ENCODE measurements at regions not wholly inside any gene's neighbourhood (a gene's known extent, or its start where the extent isn't known, plus 50 kb on each side); places are given as distances from the start of the nearest gene placed in this dataset.

DNA sequence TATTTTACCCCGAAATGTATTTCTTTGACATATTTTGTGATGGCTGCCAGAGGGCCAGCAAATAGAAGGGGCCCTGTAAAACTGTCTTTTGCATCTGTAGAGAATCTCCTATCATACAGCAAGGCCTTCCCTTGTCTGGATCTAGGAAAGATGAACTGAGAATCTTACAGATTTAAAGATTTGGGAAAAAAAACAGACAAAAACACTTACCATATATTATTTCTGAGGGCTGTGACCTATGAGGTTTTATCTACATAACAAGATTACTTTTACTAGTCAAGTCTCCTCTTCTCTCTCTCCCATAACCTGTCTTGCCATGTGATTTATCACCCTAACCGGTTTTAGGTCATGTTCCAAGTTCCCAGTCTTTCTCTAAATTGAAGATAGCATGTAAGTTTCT, 599.2 kb upstream of the CDH6 start:
- H3K4me1 ChIP-seq = no peaks in the 10 kb centered on the region
- no peaks in the 10 kb centered on the region for H3K9me3 ChIP-seq
- H3K36me3 ChIP-seq = no peaks in the 10 kb centered on the region
- H3K27ac ChIP-seq = no peak overlapping the region
- no peak overlapping the region for H3K4me3 ChIP-seq
- no peaks in the 10 kb centered on the region for H3K27me3 ChIP-seq
- TF ChIP-seq, protein P1, sequence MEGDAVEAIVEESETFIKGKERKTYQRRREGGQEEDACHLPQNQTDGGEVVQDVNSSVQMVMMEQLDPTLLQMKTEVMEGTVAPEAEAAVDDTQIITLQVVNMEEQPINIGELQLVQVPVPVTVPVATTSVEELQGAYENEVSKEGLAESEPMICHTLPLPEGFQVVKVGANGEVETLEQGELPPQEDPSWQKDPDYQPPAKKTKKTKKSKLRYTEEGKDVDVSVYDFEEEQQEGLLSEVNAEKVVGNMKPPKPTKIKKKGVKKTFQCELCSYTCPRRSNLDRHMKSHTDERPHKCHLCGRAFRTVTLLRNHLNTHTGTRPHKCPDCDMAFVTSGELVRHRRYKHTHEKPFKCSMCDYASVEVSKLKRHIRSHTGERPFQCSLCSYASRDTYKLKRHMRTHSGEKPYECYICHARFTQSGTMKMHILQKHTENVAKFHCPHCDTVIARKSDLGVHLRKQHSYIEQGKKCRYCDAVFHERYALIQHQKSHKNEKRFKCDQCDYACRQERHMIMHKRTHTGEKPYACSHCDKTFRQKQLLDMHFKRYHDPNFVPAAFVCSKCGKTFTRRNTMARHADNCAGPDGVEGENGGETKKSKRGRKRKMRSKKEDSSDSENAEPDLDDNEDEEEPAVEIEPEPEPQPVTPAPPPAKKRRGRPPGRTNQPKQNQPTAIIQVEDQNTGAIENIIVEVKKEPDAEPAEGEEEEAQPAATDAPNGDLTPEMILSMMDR (IDR thresholded peaks at IDR 0.05) = no peak
- no peak for DNase-seq (ENCODE audit: low spot score)

DNA sequence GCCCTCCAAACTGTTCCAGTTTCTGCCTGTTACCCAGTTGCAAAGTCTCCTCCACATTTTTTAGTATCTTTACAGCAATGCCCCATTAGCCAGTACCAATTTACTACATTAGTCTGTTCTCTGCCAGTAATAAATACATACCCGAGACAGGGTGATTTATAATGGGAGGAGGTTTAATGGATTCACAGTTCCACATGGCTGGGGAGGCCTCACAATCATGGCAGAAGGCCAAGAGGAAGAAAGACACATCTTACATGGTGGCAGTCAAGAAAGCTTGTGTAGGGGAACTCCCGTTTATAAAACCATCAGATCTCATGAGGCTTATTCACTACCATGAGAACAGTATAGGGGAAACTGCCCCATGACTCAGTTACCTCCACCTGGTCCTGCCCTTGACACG, 600.7 kb upstream of the CDH6 start:
- no peaks in the 10 kb centered on the region for H3K4me1 ChIP-seq
- TF ChIP-seq, protein P1 (IDR thresholded peaks at IDR 0.05) = no peak
- no peak overlapping the region for H3K4me3 ChIP-seq
- H3K27ac ChIP-seq = no peak overlapping the region
- no peaks in the 10 kb centered on the region for H3K27me3 ChIP-seq
- H3K36me3 ChIP-seq = no peaks in the 10 kb centered on the region
- H3K9me3 ChIP-seq = no peaks in the 10 kb centered on the region
- no peak for DNase-seq (ENCODE audit: low spot score)

DNA sequence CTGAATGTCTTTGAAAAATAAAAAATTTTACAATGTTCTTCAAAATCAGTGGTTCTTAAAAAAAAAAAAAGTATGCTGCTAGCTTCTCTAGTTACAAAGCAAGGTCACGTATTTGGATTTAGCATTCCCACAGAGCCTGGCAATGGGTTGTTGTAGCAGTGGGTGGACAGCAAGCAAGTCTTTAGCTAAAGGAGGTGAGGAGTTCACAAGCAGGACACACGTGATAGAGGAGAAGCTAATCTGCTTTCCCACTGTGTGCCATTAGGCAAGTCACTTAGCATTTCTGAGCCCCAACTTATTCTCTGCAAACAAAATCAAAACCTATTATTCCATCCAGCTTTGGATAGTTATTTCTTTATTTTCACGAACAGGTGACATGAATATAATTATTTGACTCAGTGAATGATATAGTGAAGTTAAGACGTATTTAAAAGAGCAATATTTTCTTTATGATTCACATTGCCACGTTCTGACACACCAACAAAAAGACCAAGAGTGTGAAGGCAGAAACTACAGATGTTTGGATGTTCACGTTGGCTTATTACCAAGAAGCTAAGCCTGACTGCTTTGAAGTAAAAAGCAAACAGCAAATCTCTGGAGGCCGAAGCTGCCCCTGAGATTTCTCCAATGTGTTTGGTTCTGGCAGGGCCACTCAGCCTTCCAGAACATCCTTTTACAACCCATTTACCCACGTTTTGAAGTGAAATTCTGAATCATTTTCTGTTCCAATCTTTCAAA, 612.1 kb upstream of the CDH6 start:
- TF ChIP-seq, protein P1 (IDR thresholded peaks at IDR 0.05) = no peak
- no peaks in the 10 kb centered on the region for H3K36me3 ChIP-seq
- no peaks in the 10 kb centered on the region for H3K27me3 ChIP-seq
- no peak overlapping the region for H3K27ac ChIP-seq
- H3K9me3 ChIP-seq = peaks cover 0 to 4% of the 10 kb centered on the region in 2 donors
- no peak overlapping the region for H3K4me3 ChIP-seq
- H3K4me1 ChIP-seq = no peaks in the 10 kb centered on the region
- no peak for DNase-seq (ENCODE audit: low spot score)

DNA sequence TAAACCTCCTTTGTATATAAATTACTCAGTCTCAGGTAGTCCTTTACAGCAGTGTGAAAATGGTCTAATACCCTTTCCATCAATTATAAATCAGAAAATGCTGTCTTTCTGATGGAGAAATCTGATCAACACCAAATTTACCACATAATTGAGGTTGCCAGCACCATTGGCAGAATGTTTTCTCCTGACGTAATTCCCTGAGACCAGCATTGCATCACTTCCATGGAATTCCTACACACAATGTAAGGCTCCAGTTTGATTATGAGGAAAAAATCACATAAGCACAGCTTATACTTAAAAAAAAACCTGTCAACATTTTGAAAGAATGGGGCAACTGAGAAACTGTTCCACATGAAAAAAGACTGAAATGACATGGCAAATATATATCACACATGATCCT, 618.7 kb upstream of the CDH6 start:
- TF ChIP-seq, protein P1 (IDR thresholded peaks at IDR 0.05) = no peak
- H3K4me3 ChIP-seq = no peak overlapping the region

DNA sequence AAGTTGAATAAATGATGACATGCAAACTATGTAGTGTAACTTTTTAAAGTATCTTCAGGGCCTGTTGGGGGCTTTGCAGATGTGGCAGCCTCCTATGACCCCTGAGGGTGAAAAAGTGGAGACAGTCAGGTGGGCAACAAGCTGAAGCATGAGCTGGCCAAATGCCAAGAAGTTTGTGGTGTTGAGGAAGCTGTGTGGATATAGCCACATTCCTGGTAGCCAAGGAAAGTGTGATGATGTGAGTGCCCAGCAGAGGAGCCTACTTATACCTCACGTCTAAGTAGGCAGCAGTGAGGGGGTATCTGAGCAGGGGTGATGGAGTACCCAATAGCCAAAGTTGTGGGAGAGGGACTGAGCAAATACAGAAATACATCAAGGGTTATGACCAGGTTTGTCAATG, 621.2 kb upstream of the CDH6 start:
- TF ChIP-seq, protein P1 (IDR thresholded peaks at IDR 0.05) = no peak
- no peaks in the 10 kb centered on the region for H3K36me3 ChIP-seq

More for the DNA sequence above, 618.7 kb upstream of the CDH6 start:
- Histone ChIP-seq H3K36me3 (no peaks in the 10 kb centered on the region), H3K27me3 (no peaks in the 10 kb centered on the region), H3K9me3 (peaks cover 0 to 4% of the 10 kb centered on the region in 2 donors), H3K27ac (no peak overlapping the region), H3K4me1 (no peaks in the 10 kb centered on the region)
- no peak for DNase-seq (ENCODE audit: low spot score)

DNA sequence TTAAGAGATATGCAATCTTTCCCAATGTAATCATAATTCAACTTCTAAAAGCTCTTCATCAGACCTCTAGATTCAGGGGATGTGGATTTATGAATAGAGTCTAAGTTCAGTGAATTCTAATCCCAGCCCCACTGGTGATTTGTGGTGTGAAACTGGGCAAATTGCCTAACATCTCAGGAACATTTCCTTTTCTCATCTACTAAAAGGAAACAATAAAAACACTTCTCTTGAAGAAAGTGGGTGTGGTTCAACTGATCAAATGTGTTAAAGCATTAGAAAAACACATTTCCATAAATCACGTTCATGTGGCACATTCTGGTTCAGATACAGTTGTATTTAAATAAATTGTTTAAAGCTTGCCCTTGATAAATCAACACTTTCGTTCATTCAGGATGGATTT, 631.7 kb upstream of the CDH6 start:
- Histone ChIP-seq H3K27ac (no peak overlapping the region), H3K9me3 (no peaks in the 10 kb centered on the region), H3K4me3 (no peak overlapping the region), H3K27me3 (no peaks in the 10 kb centered on the region), H3K36me3 (no peaks in the 10 kb centered on the region), H3K4me1 (no peaks in the 10 kb centered on the region)
- no peak for DNase-seq (ENCODE audit: low spot score)
- TF ChIP-seq, protein P1 (IDR thresholded peaks at IDR 0.05) = no peak

More for the DNA sequence above, 621.2 kb upstream of the CDH6 start:
- H3K27ac ChIP-seq = no peak overlapping the region
- H3K4me1 ChIP-seq = no peaks in the 10 kb centered on the region
- no peak for DNase-seq (ENCODE audit: low spot score)
- H3K4me3 ChIP-seq = no peak overlapping the region
- H3K27me3 ChIP-seq = no peaks in the 10 kb centered on the region
- no peaks in the 10 kb centered on the region for H3K9me3 ChIP-seq
